SK-N-MC (cell line): ENCODE measurements at regions not wholly inside any gene's neighbourhood (a gene's known extent, or its start where the extent isn't known, plus 50 kb on each side); places are given as distances from the start of the nearest gene placed in this dataset.

Experiments used
- EZH2 ChIP-seq: fragments of 200-600 bp; sonication (generic); IDR thresholded peaks from one replicate; pipeline ENCODE4 v1.6.1; 2017; ENCODE audit warnings: antibody characterized with exemption
- FOXP2 ChIP-seq: optimal IDR thresholded peaks from 2 replicates; pipeline ENCODE3; 2011; ENCODE audit warnings: mild to moderate bottlenecking, moderate library complexity; ENCODE audit not compliant: insufficient read depth; ENCODE audit errors: extremely low read length, control extremely low read depth
- POLR2AphosphoS5 ChIP-seq: IDR thresholded peaks from 2 replicates; pipeline ENCODE4 v1.6.1; 2012; ENCODE audit warnings: mild to moderate bottlenecking, low read depth, low read length, borderline replicate concordance

GRCh38 chrX:39519566-39520301 lies 578.0 kb downstream of the BCOR start:
- TF ChIP-seq POLR2AphosphoS5 (no peak), EZH2 (no peak), FOXP2 (no peak)
